H1 (cell line): ENCODE measurements at regions not wholly inside any gene's neighbourhood (a gene's known extent, or its start where the extent isn't known, plus 50 kb on each side); places are given as distances from the start of the nearest gene placed in this dataset.

Source experiments
- CTCF ChIA-PET: fragments of 300-600 bp; sonication (Branson Sonifier 250); formaldehyde crosslinking; loops from one replicate; lab custom pipeline; 2021; ENCODE audit not compliant: partially characterized antibody; lab: Charles Lee
- POLR2A ChIA-PET: fragments of 300-600 bp; sonication (Branson Sonifier 250); formaldehyde crosslinking; loops from one replicate; lab custom pipeline; 2021; ENCODE audit warnings: inconsistent platforms; ENCODE audit not compliant: partially characterized antibody; lab: Charles Lee
- DNase-seq, 2 experiments: peaks; one replicate each; pipeline versions ENCODE4 v3.0.0 to v3.0.0-alpha.2; 2010 to 2022; ENCODE audit warnings: low spot score in 2 of 2, low read depth in 1 of 2, mixed read lengths in 1 of 2
- FAIRE-seq: peaks from 2 replicates; lab custom pipeline; 2011; peaks lifted over from hg19 to GRCh38; lab: Jason Lieb, UNC
- H2AFZ ChIP-seq: 2 replicates; pipeline ENCODE4 v1.8.1; 2012; ENCODE audit warnings: low read length, inconsistent platforms
- H2AK5ac ChIP-seq: 2 replicates; pipeline ENCODE4 v1.6.1; 2013; ENCODE audit warnings: low read depth, low read length
- H2BK120ac ChIP-seq: replicated peaks from 2 replicates; pipeline ENCODE3; 2013; ENCODE audit warnings: low read depth, low read length, inconsistent platforms
- H2BK12ac ChIP-seq: 2 replicates; pipeline ENCODE4 v1.6.1; 2013; ENCODE audit warnings: low read depth, low read length
- H2BK15ac ChIP-seq: 2 replicates; pipeline ENCODE4 v1.6.1; 2013; ENCODE audit warnings: low read length
- H2BK20ac ChIP-seq: 2 replicates; pipeline ENCODE4 v1.6.1; 2013; ENCODE audit warnings: low read length
- H2BK5ac ChIP-seq: 2 replicates; pipeline ENCODE4 v1.6.1; 2013; ENCODE audit warnings: low read depth, low read length
- H3K14ac ChIP-seq: 2 replicates; pipeline ENCODE4 v1.6.1; 2013; ENCODE audit warnings: inconsistent platforms; ENCODE audit not compliant: insufficient read length
- H3K18ac ChIP-seq: 2 replicates; pipeline ENCODE4 v1.6.1; 2013; ENCODE audit warnings: low read length; ENCODE audit errors: extremely low read depth
- H3K23ac ChIP-seq: 2 replicates; pipeline ENCODE4 v1.6.1; 2013; ENCODE audit warnings: inconsistent platforms; ENCODE audit not compliant: insufficient read length
- H3K23me2 ChIP-seq: 2 replicates; pipeline ENCODE4 v1.6.1; 2013; ENCODE audit warnings: low read depth, low read length
- H3K27ac ChIP-seq: 2 replicates; pipeline ENCODE4 v1.6.1; 2011; ENCODE audit warnings: low read depth, low read length, inconsistent platforms
- H3K27me3 ChIP-seq, 4 experiments: replicated peaks in 1 of 4; 1 replicate in 1 of 4; 2 replicates in 3 of 4; pipeline versions ENCODE4 v1.6.1 to v1.8.1; 2011 to 2013; ENCODE audit warnings: low read length in 3 of 4, mild to moderate bottlenecking in 3 of 4, inconsistent platforms in 2 of 4, mixed read lengths in 2 of 4, moderate library complexity in 1 of 4; ENCODE audit not compliant: control insufficient read depth in 3 of 4, insufficient read depth in 3 of 4; ENCODE audit errors: extremely low read depth in 1 of 4
- H3K36me3 ChIP-seq, 4 experiments: 2 replicates each; pipeline versions ENCODE4 v1.6.1 to v1.8.1; 2011 to 2013; ENCODE audit warnings: mild to moderate bottlenecking in 4 of 4, low read length in 3 of 4, moderate library complexity in 2 of 4, control low read depth in 1 of 4, inconsistent platforms in 1 of 4; ENCODE audit not compliant: insufficient read depth in 4 of 4, control insufficient read depth in 2 of 4
- H3K4ac ChIP-seq: replicated peaks from 2 replicates; pipeline ENCODE3; 2013; ENCODE audit warnings: low read length, low read depth, mixed read lengths, inconsistent platforms; ENCODE audit not compliant: insufficient read length
- H3K4me1 ChIP-seq, 4 experiments: replicated peaks in 1 of 4; 1 replicate in 1 of 4; 2 replicates in 3 of 4; pipeline versions ENCODE4 v1.6.1 to v1.8.1; 2011 to 2013; ENCODE audit warnings: low read length in 3 of 4, inconsistent platforms in 2 of 4, mixed read lengths in 1 of 4; ENCODE audit not compliant: insufficient read depth in 4 of 4, control insufficient read depth in 3 of 4
- H3K4me2 ChIP-seq, 2 experiments: 2 replicates each; pipeline versions ENCODE4 v1.6.1 to v1.8.1; 2011 to 2013; ENCODE audit warnings: low read depth in 2 of 2, low read length in 2 of 2, control low read depth in 1 of 2, inconsistent platforms in 1 of 2, mild to moderate bottlenecking in 1 of 2; ENCODE audit not compliant: insufficient read depth in 1 of 2
- H3K4me3 ChIP-seq, 4 experiments: fragments of 200-600, 300-600 bp in 1 of 4; sonication (generic), shearing (Covaris generic), sonication (Bioruptor Twin) in 1 of 4; 2 replicates each; pipeline versions ENCODE4 v1.5.1 to v1.8.1; 2011 to 2016; ENCODE audit warnings: low read length in 4 of 4, low read depth in 3 of 4, control low read depth in 2 of 4, inconsistent platforms in 2 of 4, mild to moderate bottlenecking in 2 of 4, mixed read lengths in 1 of 4, moderate library complexity in 1 of 4; ENCODE audit not compliant: insufficient read depth in 2 of 4; ENCODE audit errors: extremely low read depth in 1 of 4
- H3K56ac ChIP-seq: replicated peaks from 2 replicates; pipeline ENCODE3; 2013; ENCODE audit warnings: low read depth, mild to moderate bottlenecking, mixed read lengths, low read length, inconsistent platforms; ENCODE audit not compliant: insufficient read length
- H3K79me1 ChIP-seq: 2 replicates; pipeline ENCODE4 v1.6.1; 2013; ENCODE audit warnings: low read depth, low read length, control low read depth
- H3K79me2 ChIP-seq, 2 experiments: 2 replicates each; pipeline versions ENCODE4 v1.6.1 to v1.8.1; 2012 to 2013; ENCODE audit warnings: low read length in 2 of 2, mild to moderate bottlenecking in 2 of 2, inconsistent platforms in 1 of 2; ENCODE audit not compliant: insufficient read depth in 2 of 2, control insufficient read depth in 1 of 2
- H3K9ac ChIP-seq, 4 experiments: replicated peaks in 1 of 4; 1 replicate in 1 of 4; 2 replicates in 3 of 4; pipeline versions ENCODE4 v1.6.1 to v1.8.1; 2011 to 2013; ENCODE audit warnings: low read depth in 3 of 4, low read length in 3 of 4, control low read depth in 2 of 4, mild to moderate bottlenecking in 2 of 4, moderate library complexity in 2 of 4, inconsistent platforms in 1 of 4; ENCODE audit errors: extremely low read depth in 1 of 4
- H3K9me3 ChIP-seq, 2 experiments: 2 replicates each; pipeline versions ENCODE4 v1.6.1 to v1.8.1; 2012 to 2013; ENCODE audit warnings: mild to moderate bottlenecking in 2 of 2, moderate library complexity in 2 of 2, control low read depth in 1 of 2, inconsistent platforms in 1 of 2, low read depth in 1 of 2, low read length in 1 of 2, mixed read lengths in 1 of 2; ENCODE audit not compliant: insufficient read depth in 2 of 2
- H4K20me1 ChIP-seq, 2 experiments: replicated peaks in 1 of 2; 2 replicates each; pipeline versions ENCODE3 to v1.8.1; 2011 to 2013; ENCODE audit warnings: inconsistent platforms in 2 of 2, low read length in 2 of 2, mild to moderate bottlenecking in 1 of 2; ENCODE audit not compliant: insufficient read depth in 2 of 2, control insufficient read depth in 1 of 2
- H4K5ac ChIP-seq: 2 replicates; pipeline ENCODE4 v1.6.1; 2013; ENCODE audit warnings: low read length, low read depth, mixed read lengths, inconsistent platforms; ENCODE audit not compliant: insufficient read length
- H4K8ac ChIP-seq: 2 replicates; pipeline ENCODE4 v1.8.0; 2013; ENCODE audit warnings: mild to moderate bottlenecking, moderate library complexity, low read length, inconsistent platforms; ENCODE audit not compliant: insufficient read depth; ENCODE audit errors: extremely low read depth
- H4K91ac ChIP-seq: replicated peaks from 2 replicates; pipeline ENCODE3; 2013; ENCODE audit warnings: low read length, mixed read lengths, inconsistent platforms; ENCODE audit not compliant: insufficient read length
- ASH2L ChIP-seq: fragments of 200-600, 300-600 bp; sonication (generic); IDR thresholded peaks from one replicate; pipeline ENCODE4 v1.7.1; 2017; ENCODE audit warnings: low read length
- BCL11A ChIP-seq, 2 experiments: IDR thresholded peaks; one replicate each; pipeline ENCODE4 v1.6.1; 2011; ENCODE audit warnings: low read depth in 2 of 2, low read length in 2 of 2, mild to moderate bottlenecking in 2 of 2
- CBX5 ChIP-seq: fragments of 300-800, 300-1000 bp; sonication (generic); IDR thresholded peaks from 2 replicates; pipeline ENCODE4 v1.7.1; 2016; ENCODE audit warnings: antibody characterized with exemption, low read length, low read depth
- CBX8 ChIP-seq: fragments of 300-800, 300-1000 bp; sonication (generic); IDR thresholded peaks from 2 replicates; pipeline ENCODE4 v1.7.1; 2016; ENCODE audit warnings: low read depth, low read length, borderline replicate concordance
- CEBPB ChIP-seq: IDR thresholded peaks from 2 replicates; pipeline ENCODE4 v1.6.1; 2012; ENCODE audit warnings: low read depth, low read length
- CTBP2 ChIP-seq: IDR thresholded peaks from 2 replicates; pipeline ENCODE4 v1.7.0; 2011; ENCODE audit warnings: borderline replicate concordance, mild to moderate bottlenecking, moderate library complexity, mixed read lengths, low read length; ENCODE audit not compliant: insufficient read depth, insufficient read length
- EGR1 ChIP-seq: IDR thresholded peaks from 2 replicates; pipeline ENCODE4 v1.6.1; 2011; ENCODE audit warnings: low read depth, low read length, borderline replicate concordance
- JUN ChIP-seq: IDR thresholded peaks from 2 replicates; pipeline ENCODE4 v1.6.1; 2011; ENCODE audit warnings: low read depth, mild to moderate bottlenecking, improper control_type of control experiment, low read length
- KDM1A ChIP-seq: fragments of 200-600, 300-600 bp; sonication (generic); IDR thresholded peaks from 2 replicates; pipeline ENCODE4 v1.7.1; 2016; ENCODE audit warnings: mild to moderate bottlenecking, low read length, borderline replicate concordance
- KDM5A ChIP-seq: fragments of 200-600 bp; IDR thresholded peaks from 2 replicates; pipeline ENCODE4 v1.7.1; 2012; ENCODE audit warnings: mild to moderate bottlenecking, low read length, inconsistent platforms, mixed read lengths
- NRF1 ChIP-seq: IDR thresholded peaks from 2 replicates; pipeline ENCODE4 v1.6.1; 2011; ENCODE audit warnings: mild to moderate bottlenecking, low read depth, low read length, improper control_type of control experiment
- RAD21 ChIP-seq, 2 experiments: IDR thresholded peaks in 1 of 2; conservative IDR thresholded peaks in 1 of 2; 2 replicates each; pipeline ENCODE4 v1.6.1; 2011; ENCODE audit warnings: low read depth in 2 of 2, low read length in 2 of 2, improper control_type of control experiment in 1 of 2, inconsistent platforms in 1 of 2, mild to moderate bottlenecking in 1 of 2, moderate library complexity in 1 of 2
- RBBP5 ChIP-seq: IDR thresholded peaks from 2 replicates; pipeline ENCODE4 v1.7.1; 2012; ENCODE audit warnings: low read depth, mild to moderate bottlenecking, inconsistent platforms, low read length, moderate library complexity, borderline replicate concordance
- TAF7 ChIP-seq: optimal IDR thresholded peaks from 2 replicates; pipeline ENCODE3; 2011; ENCODE audit warnings: low read depth, mild to moderate bottlenecking, inconsistent platforms, low read length, moderate library complexity, borderline replicate concordance
- WGBS, 2 experiments: shearing (Covaris generic) in 1 of 2; methylation state at CpG; one replicate each; pipeline versions ENCODE4 v1.1.6 to v1.1.7; 2013 to 2015; ENCODE audit warnings: low lambda C conversion rate in 2 of 2, mixed read lengths in 2 of 2, inconsistent platforms in 1 of 2, low coverage in 1 of 2, missing lambda C conversion rate in 1 of 2; ENCODE audit not compliant: insufficient replicate concordance in 2 of 2, insufficient coverage in 1 of 2, insufficient read length in 1 of 2; ENCODE audit errors: extremely low coverage in 1 of 2, missing lambda C conversion rate in 1 of 2; 5-methylcytosine and 5-hydroxymethylcytosine counted together

DNA sequence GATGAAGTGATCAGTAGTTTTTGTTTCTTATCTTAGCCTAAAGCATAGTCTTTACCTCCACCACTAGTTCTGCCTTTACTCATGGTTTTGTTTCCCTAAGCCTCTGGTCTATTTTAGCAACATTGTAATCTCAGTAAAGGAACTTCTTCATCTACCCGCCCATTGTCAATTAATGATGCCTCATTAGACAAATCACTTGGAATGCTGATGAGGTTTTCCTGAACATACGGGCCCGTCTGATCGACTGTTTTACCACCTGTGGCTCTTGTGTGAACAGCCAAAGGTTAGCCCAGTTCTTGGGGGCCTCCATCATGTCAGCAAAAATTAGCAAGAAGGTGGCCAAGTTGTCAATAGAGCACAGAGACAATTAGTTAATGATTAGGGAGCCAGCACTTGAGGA lies 470.1 kb upstream of the ARRDC4 start:
- Histone ChIP-seq H2BK5ac (no peak overlapping the region), H3K56ac (no peak overlapping the region), H4K8ac (no peak overlapping the region), H3K4ac (no peak overlapping the region), H2BK120ac (no peak overlapping the region), H3K4me3 (no peak overlapping the region), H3K4me1 (no peaks in the 10 kb centered on the region), H3K23ac (no peak overlapping the region), H2BK12ac (no peak overlapping the region), H2BK20ac (no peak overlapping the region), H3K27me3 (no peaks in the 10 kb centered on the region), H3K79me1 (no peaks in the 10 kb centered on the region), H3K9ac (no peak overlapping the region), H3K9me3 (no peaks in the 10 kb centered on the region), H3K4me2 (no peak overlapping the region), H3K79me2 (no peaks in the 10 kb centered on the region), H4K5ac (no peak overlapping the region), H2AFZ (no peak overlapping the region), H4K20me1 (no peaks in the 10 kb centered on the region), H2BK15ac (no peak overlapping the region), H3K36me3 (no peaks in the 10 kb centered on the region), H4K91ac (no peak overlapping the region), H3K14ac (no peak overlapping the region), H3K23me2 (no peaks in the 10 kb centered on the region; the same call in 1 of the 2 replicates), H3K27ac (no peak overlapping the region), H2AK5ac (no peak overlapping the region), H3K18ac (no peak overlapping the region)
- 93% methylated on average over 4 of the region's 4 CpGs; no CpG with 5 or more reads in 1 of the 2 experiments for WGBS, 2 experiments
- no peak for DNase-seq
- FAIRE-seq, result no peak
- ChIA-PET CTCF (no interaction called here), POLR2A (no interaction called here)
- TF ChIP-seq CEBPB, result no peak
- TF ChIP-seq CBX8, result no peak
- no peak for TF ChIP-seq NRF1
- TF ChIP-seq JUN, result no peak
- TF ChIP-seq KDM1A, result no peak
- TF ChIP-seq CTBP2, result no peak
- no peak for TF ChIP-seq BCL11A (IDR thresholded peaks at IDR 0.05; ENCODE audit: low read depth in 2 of 2, low read length in 2 of 2)
- no peak for TF ChIP-seq RAD21 (IDR thresholded peaks at IDR 0.05 in 1 of 2, conservative IDR thresholded peaks at IDR 0.05 in 1 of 2; ENCODE audit: low read depth in 2 of 2, low read length in 2 of 2)
- no peak for TF ChIP-seq RBBP5
- TF ChIP-seq KDM5A, result no peak
- TF ChIP-seq CBX5, result no peak
- no peak for TF ChIP-seq TAF7
- no peak for TF ChIP-seq ASH2L
- no peak for TF ChIP-seq EGR1
